GM23248 (cell line): ENCODE measurements at regions not wholly inside any gene's neighbourhood (a gene's known extent, or its start where the extent isn't known, plus 50 kb on each side); places are given as distances from the start of the nearest gene placed in this dataset.

Source experiments
- EZH2 ChIP-seq: fragments of 200-600 bp; sonication (generic); IDR thresholded peaks from 2 replicates; pipeline ENCODE4 v1.6.1; 2018; ENCODE audit warnings: antibody characterized with exemption, mild to moderate bottlenecking; ENCODE audit not compliant: insufficient read depth, poor library complexity, severe bottlenecking
- EZH2phosphoT487 ChIP-seq: fragments of 200-600 bp; sonication (generic); IDR thresholded peaks from 2 replicates; pipeline ENCODE4 v1.6.1; 2018; ENCODE audit warnings: antibody characterized with exemption, moderate library complexity, mild to moderate bottlenecking, low read depth; ENCODE audit not compliant: insufficient read depth

- TF ChIP-seq EZH2 (no peak), EZH2phosphoT487 (no peak)
Measured at GRCh38 chr20:30486103-30486478, 771.4 kb upstream of the DEFB115 start.
